MM.1S (cell line): ENCODE measurements at regions not wholly inside any gene's neighbourhood (a gene's known extent, or its start where the extent isn't known, plus 50 kb on each side); places are given as distances from the start of the nearest gene placed in this dataset.

Source experiments
- DNase-seq: peaks from one replicate; pipeline ENCODE4 v3.0.0-alpha.2; 2015
- H2AFZ ChIP-seq: fragments of 300-600 bp; sonication (generic); 2 replicates; pipeline ENCODE4 v1.6.0; 2016; ENCODE audit warnings: antibody characterized with exemption, low read length
- H3F3A ChIP-seq: fragments of 300-600 bp; sonication (generic); 2 replicates; pipeline ENCODE4 v1.6.1; 2016; ENCODE audit warnings: mild to moderate bottlenecking, antibody characterized with exemption, low read length, moderate library complexity, mixed read lengths; ENCODE audit not compliant: insufficient read depth
- H3K27ac ChIP-seq: fragments of 300-600 bp; sonication (generic); 2 replicates; pipeline ENCODE4 v1.5.1; 2016; ENCODE audit warnings: mild to moderate bottlenecking, low read length
- H3K27me3 ChIP-seq: fragments of 300-600 bp; sonication (generic); replicated peaks from 2 replicates; pipeline ENCODE4 v1.6.0; 2016; ENCODE audit warnings: low read length; ENCODE audit not compliant: insufficient read depth
- H3K36me3 ChIP-seq: fragments of 300-600 bp; sonication (generic); replicated peaks from 2 replicates; pipeline ENCODE4 v1.6.1; 2016; ENCODE audit warnings: mild to moderate bottlenecking, low read length, mixed read lengths; ENCODE audit not compliant: insufficient read depth
- H3K4me1 ChIP-seq: fragments of 300-600 bp; sonication (generic); 2 replicates; pipeline ENCODE4 v1.6.1; 2016; ENCODE audit warnings: low read length, mixed read lengths
- H3K4me2 ChIP-seq: fragments of 300-600 bp; sonication (generic); 2 replicates; pipeline ENCODE4 v1.6.0; 2016; ENCODE audit warnings: low read depth, low read length
- H3K4me3 ChIP-seq: fragments of 300-600 bp; sonication (generic); 2 replicates; pipeline ENCODE4 v1.5.1; 2016; ENCODE audit warnings: low read length, mixed read lengths
- H3K79me2 ChIP-seq: fragments of 300-600 bp; sonication (generic); 2 replicates; pipeline ENCODE4 v1.6.1; 2016; ENCODE audit warnings: mixed run types, low read length, mixed read lengths
- H3K9ac ChIP-seq: fragments of 300-600 bp; sonication (generic); 2 replicates; pipeline ENCODE4 v1.6.1; 2016; ENCODE audit warnings: low read length, mixed read lengths
- H3K9me2 ChIP-seq: fragments of 300-600 bp; sonication (generic); replicated peaks from 2 replicates; pipeline ENCODE4 v1.6.1; 2016; ENCODE audit warnings: mild to moderate bottlenecking, low read length, mixed read lengths; ENCODE audit not compliant: insufficient read depth
- H3K9me3 ChIP-seq: fragments of 300-600 bp; sonication (generic); replicated peaks from 2 replicates; pipeline ENCODE4 v1.6.1; 2016; ENCODE audit warnings: mild to moderate bottlenecking, low read length, mixed read lengths; ENCODE audit not compliant: insufficient read depth
- H4K20me1 ChIP-seq: fragments of 300-600 bp; sonication (generic); 2 replicates; pipeline ENCODE4 v1.6.1; 2016; ENCODE audit warnings: mild to moderate bottlenecking, low read length, moderate library complexity, mixed read lengths; ENCODE audit not compliant: insufficient read depth
- EZH2 ChIP-seq: fragments of 300-600 bp; sonication (generic); optimal IDR thresholded peaks from 2 replicates; pipeline ENCODE3; 2017; ENCODE audit warnings: low read depth, mild to moderate bottlenecking, antibody characterized with exemption, low read length, mixed read lengths
- EZH2phosphoT487 ChIP-seq: fragments of 300-600 bp; sonication (generic); IDR thresholded peaks from 2 replicates; pipeline ENCODE4 v1.6.1; 2018; ENCODE audit warnings: antibody characterized with exemption, low read length
- TF ChIP-seq, protein P1 (sequence below): fragments of 300-600 bp; sonication (generic); IDR thresholded peaks from 2 replicates; pipeline ENCODE4 v1.5.1; 2016; ENCODE audit warnings: antibody characterized with exemption, low read length, mixed read lengths

DNA sequence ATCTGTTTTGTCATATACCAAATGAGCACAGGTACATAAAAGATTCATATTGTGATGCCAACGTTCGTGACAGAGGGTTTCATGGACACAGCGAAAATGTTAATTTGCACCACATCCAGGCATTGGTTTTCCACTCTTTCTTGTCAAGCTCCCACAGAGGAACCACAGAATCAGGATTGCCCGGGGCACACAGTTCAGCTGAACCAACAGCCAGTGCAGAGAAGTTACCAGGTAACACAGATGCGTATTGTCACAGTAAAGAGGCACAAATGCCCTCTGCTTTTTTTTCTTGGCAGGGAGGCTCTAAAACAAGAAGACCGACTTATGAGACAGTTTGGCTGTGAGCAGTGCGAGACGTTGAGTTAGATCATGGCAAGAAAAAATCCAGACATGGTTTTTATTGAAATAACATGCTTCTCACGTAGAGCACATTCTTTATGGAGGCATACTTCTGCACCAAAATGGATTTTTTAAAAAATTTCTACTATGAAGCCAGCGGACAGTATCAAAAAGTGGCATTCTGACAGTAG lies 331.1 kb upstream of the KIAA1217 start:
- no peaks in the 10 kb centered on the region for H3K79me2 ChIP-seq
- H3K27ac ChIP-seq = no peak overlapping the region
- H3K27me3 ChIP-seq = no peaks in the 10 kb centered on the region
- H3K4me1 ChIP-seq = no peaks in the 10 kb centered on the region
- H3K36me3 ChIP-seq = no peaks in the 10 kb centered on the region
- no peak for DNase-seq
- no peak overlapping the region for H3K4me3 ChIP-seq
- no peak for TF ChIP-seq EZH2
- no peak for TF ChIP-seq EZH2phosphoT487
- TF ChIP-seq, protein P1, sequence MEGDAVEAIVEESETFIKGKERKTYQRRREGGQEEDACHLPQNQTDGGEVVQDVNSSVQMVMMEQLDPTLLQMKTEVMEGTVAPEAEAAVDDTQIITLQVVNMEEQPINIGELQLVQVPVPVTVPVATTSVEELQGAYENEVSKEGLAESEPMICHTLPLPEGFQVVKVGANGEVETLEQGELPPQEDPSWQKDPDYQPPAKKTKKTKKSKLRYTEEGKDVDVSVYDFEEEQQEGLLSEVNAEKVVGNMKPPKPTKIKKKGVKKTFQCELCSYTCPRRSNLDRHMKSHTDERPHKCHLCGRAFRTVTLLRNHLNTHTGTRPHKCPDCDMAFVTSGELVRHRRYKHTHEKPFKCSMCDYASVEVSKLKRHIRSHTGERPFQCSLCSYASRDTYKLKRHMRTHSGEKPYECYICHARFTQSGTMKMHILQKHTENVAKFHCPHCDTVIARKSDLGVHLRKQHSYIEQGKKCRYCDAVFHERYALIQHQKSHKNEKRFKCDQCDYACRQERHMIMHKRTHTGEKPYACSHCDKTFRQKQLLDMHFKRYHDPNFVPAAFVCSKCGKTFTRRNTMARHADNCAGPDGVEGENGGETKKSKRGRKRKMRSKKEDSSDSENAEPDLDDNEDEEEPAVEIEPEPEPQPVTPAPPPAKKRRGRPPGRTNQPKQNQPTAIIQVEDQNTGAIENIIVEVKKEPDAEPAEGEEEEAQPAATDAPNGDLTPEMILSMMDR = no peak
- H4K20me1 ChIP-seq = no peaks in the 10 kb centered on the region
- H3K9me3 ChIP-seq = no peaks in the 10 kb centered on the region
- no peaks in the 10 kb centered on the region for H3K9me2 ChIP-seq
- no peak overlapping the region for H3K9ac ChIP-seq
- no peak overlapping the region for H3K4me2 ChIP-seq
- H3F3A ChIP-seq = no peaks in the 10 kb centered on the region
- H2AFZ ChIP-seq = no peak overlapping the region

DNA sequence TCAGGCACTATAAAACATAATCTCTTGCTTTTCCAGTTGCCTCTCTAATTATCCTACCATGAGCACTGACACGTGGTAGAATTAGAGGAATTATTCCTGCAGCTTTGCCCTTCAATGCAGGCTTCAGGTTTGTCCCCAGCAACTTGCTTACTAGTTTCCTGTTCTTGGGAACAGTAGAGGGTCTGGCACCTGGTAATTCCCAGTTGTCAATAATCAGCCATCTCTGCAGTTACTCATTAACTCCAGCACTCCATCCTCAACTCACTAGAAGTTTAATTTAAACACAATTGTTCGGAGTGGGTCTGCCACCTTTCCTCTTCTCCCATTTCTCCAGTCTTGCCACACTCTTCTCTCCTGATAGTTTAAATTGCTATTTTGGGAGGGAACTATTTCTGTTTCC lies 324.3 kb upstream of the KIAA1217 start:
- no peak for DNase-seq
- H3F3A ChIP-seq = no peaks in the 10 kb centered on the region
- H3K36me3 ChIP-seq = no peaks in the 10 kb centered on the region; the same call in 1 of the 2 replicates
- H2AFZ ChIP-seq = no peak overlapping the region
- H3K79me2 ChIP-seq = no peaks in the 10 kb centered on the region
- TF ChIP-seq EZH2phosphoT487 (no peak), EZH2 (no peak)
- TF ChIP-seq, protein P1 = no peak
- H3K9ac ChIP-seq = no peak overlapping the region
- H3K4me2 ChIP-seq = no peak overlapping the region
- no peaks in the 10 kb centered on the region for H3K27me3 ChIP-seq
- no peaks in the 10 kb centered on the region for H3K9me2 ChIP-seq
- no peaks in the 10 kb centered on the region for H4K20me1 ChIP-seq
- no peaks in the 10 kb centered on the region for H3K4me1 ChIP-seq
- no peak overlapping the region for H3K27ac ChIP-seq
- no peak overlapping the region for H3K4me3 ChIP-seq
- H3K9me3 ChIP-seq = no peaks in the 10 kb centered on the region

DNA sequence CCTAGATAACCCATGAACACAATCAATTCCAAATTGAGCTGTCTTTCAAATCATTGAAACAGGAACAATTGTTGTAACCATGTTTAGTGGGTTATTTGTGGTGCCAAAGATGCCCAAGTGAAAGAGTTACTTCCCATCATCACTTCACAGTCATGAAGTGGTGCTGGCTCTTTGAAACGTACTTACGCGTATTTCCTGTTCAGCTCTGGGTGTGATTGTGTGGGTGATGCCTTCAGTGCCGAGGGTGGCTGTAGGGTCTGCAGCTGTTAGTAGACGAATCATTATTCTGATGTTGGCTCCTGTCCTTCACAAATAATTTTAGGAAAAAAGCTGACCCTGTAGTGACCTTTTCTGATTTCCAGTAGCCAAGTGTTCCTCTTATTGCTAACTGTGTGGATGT lies 323.1 kb upstream of the KIAA1217 start:
- Histone ChIP-seq H3K27ac (no peak overlapping the region), H3K9me2 (no peaks in the 10 kb centered on the region), H3K27me3 (no peaks in the 10 kb centered on the region), H3K9me3 (no peaks in the 10 kb centered on the region), H3K36me3 (no peaks in the 10 kb centered on the region; the same call in 1 of the 2 replicates), H3K4me3 (no peak overlapping the region), H4K20me1 (no peaks in the 10 kb centered on the region), H3K9ac (no peak overlapping the region), H3K79me2 (no peaks in the 10 kb centered on the region), H2AFZ (no peak overlapping the region), H3K4me2 (no peak overlapping the region), H3K4me1 (no peaks in the 10 kb centered on the region), H3F3A (no peaks in the 10 kb centered on the region)
- no peak for DNase-seq
- TF ChIP-seq EZH2phosphoT487 (no peak), EZH2 (no peak)
- TF ChIP-seq, protein P1 = no peak
